Sigmoid colon (tissue), 4 donors: ENCODE measurements at regions not wholly inside any gene's neighbourhood (a gene's known extent, or its start where the extent isn't known, plus 50 kb on each side); places are given as distances from the start of the nearest gene placed in this dataset.

Source experiments
- EP300 ChIP-seq, 4 donors: sonication (generic); formaldehyde crosslinking; IDR thresholded peaks; one replicate each; pipeline ENCODE4 v1.6.1; 2017; ENCODE audit warnings: antibody characterized with exemption in 4 of 4
- POLR2A ChIP-seq, 2 donors: fragments of 450-650 bp; IDR thresholded peaks; one replicate each; pipeline ENCODE4 v1.6.1; 2016; ENCODE audit warnings: antibody characterized with exemption in 2 of 2, mild to moderate bottlenecking in 2 of 2, moderate library complexity in 2 of 2
- POLR2AphosphoS5 ChIP-seq, 4 donors: sonication (generic); formaldehyde crosslinking; IDR thresholded peaks; one replicate each; pipeline ENCODE4 v1.6.1; 2017; ENCODE audit warnings: antibody characterized with exemption in 4 of 4
- TF ChIP-seq, protein P1 (sequence below), 4 experiments: fragments of 450-650 bp in 3 of 4; fragments of 200-600 bp in 1 of 4; IDR thresholded peaks; one replicate each; pipeline ENCODE4 v1.5.1; 2016 to 2019; ENCODE audit warnings: antibody characterized with exemption in 4 of 4, mild to moderate bottlenecking in 3 of 4, moderate library complexity in 2 of 4

DNA sequence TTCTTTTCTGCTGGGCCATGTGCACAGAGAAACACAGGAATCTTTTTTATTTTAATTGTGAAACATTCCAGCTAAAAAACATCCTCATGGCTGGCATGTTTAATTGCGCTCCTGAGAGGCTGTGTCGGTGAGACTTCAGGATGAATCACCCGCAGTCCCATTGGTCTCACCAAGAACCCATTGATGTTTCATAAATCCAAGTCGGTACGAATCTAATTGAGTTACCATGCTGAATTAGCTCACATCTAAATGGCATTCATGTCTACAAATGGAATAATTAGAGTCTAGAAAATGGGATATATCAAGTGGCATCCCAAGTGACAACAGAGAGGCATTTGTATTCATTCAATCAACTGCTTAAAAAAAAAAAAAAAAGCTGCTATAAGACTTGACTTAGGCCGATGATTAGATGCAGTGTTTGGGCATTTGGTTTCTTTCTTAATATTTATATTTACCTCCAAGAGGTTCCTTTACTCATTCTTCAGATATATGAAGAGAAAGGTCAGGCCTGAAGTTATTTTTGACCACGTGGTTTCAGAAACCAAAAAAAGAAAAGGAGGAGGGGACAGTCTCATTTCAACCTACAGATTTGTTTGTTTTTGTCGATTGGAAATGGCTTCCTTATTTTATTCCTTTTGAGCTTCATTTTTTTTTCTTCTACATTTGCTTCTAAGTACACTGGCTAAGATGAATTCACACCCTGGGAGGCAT, 79.1 kb upstream of the FOXB1 start:
- no peak for TF ChIP-seq POLR2A (IDR thresholded peaks at IDR 0.05)
- TF ChIP-seq, protein P1, sequence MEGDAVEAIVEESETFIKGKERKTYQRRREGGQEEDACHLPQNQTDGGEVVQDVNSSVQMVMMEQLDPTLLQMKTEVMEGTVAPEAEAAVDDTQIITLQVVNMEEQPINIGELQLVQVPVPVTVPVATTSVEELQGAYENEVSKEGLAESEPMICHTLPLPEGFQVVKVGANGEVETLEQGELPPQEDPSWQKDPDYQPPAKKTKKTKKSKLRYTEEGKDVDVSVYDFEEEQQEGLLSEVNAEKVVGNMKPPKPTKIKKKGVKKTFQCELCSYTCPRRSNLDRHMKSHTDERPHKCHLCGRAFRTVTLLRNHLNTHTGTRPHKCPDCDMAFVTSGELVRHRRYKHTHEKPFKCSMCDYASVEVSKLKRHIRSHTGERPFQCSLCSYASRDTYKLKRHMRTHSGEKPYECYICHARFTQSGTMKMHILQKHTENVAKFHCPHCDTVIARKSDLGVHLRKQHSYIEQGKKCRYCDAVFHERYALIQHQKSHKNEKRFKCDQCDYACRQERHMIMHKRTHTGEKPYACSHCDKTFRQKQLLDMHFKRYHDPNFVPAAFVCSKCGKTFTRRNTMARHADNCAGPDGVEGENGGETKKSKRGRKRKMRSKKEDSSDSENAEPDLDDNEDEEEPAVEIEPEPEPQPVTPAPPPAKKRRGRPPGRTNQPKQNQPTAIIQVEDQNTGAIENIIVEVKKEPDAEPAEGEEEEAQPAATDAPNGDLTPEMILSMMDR (IDR thresholded peaks at IDR 0.05), result no peak
- TF ChIP-seq POLR2AphosphoS5 (IDR thresholded peaks at IDR 0.05), result no peak
- no peak for TF ChIP-seq EP300 (IDR thresholded peaks at IDR 0.05)
